Upper lobe of left lung (tissue), 6 donors: ENCODE measurements at regions not wholly inside any gene's neighbourhood (a gene's known extent, or its start where the extent isn't known, plus 50 kb on each side); places are given as distances from the start of the nearest gene placed in this dataset.

Source experiments
- ATAC-seq, 2 donors: fragments of 200-7000 bp; cut with Tn5 transposase; one replicate each; pipeline ENCODE4 v1.9.1; 2022; ENCODE audit warnings: mild to moderate bottlenecking in 2 of 2, moderate library complexity in 2 of 2; ENCODE audit not compliant: low FRiP score in 2 of 2
- DNase-seq, 2 donors: peaks; one replicate each; pipeline ENCODE4 v3.0.0-alpha.2; 2019 to 2020
- H3K27ac ChIP-seq, 4 donors: fragments of 200-600 bp; sonication (generic); one replicate each; pipeline ENCODE4 v1.5.1; 2016 to 2019
- H3K27me3 ChIP-seq, 4 donors: fragments of 200-600 bp; sonication (generic); one replicate each; pipeline ENCODE4 v1.5.1; 2017 to 2019
- H3K36me3 ChIP-seq, 4 donors: fragments of 200-600 bp; sonication (generic); one replicate each; pipeline ENCODE4 v1.5.1; 2016 to 2019
- H3K4me1 ChIP-seq, 4 donors: fragments of 200-600 bp; sonication (generic); one replicate each; pipeline ENCODE4 v1.5.1; 2018 to 2019
- H3K4me3 ChIP-seq, 4 donors: fragments of 200-600 bp; sonication (generic); one replicate each; pipeline ENCODE4 v1.5.1; 2017 to 2019; ENCODE audit warnings: mild to moderate bottlenecking in 2 of 4, moderate library complexity in 1 of 4
- H3K9me3 ChIP-seq, 4 donors: fragments of 200-600 bp; sonication (generic); one replicate each; pipeline ENCODE4 v1.5.1; 2018 to 2019
- EP300 ChIP-seq, 4 donors: sonication (generic); formaldehyde crosslinking; IDR thresholded peaks; one replicate each; pipeline ENCODE4 v1.5.1; 2017; ENCODE audit warnings: antibody characterized with exemption in 4 of 4, control low read depth in 2 of 4
- POLR2A ChIP-seq, 4 donors: fragments of 450-650 bp; IDR thresholded peaks; one replicate each; pipeline ENCODE4 v1.5.1; 2016 to 2017; ENCODE audit warnings: antibody characterized with exemption in 4 of 4, mild to moderate bottlenecking in 2 of 4
- POLR2AphosphoS5 ChIP-seq, 2 donors: sonication (generic); formaldehyde crosslinking; IDR thresholded peaks; one replicate each; pipeline ENCODE4 v1.5.1; 2017; ENCODE audit warnings: antibody characterized with exemption in 2 of 2
- WGBS, 2 donors: methylation state at CpG; one replicate each; pipeline ENCODE4 v1.1.5; 2017 to 2018; 5-methylcytosine and 5-hydroxymethylcytosine counted together
- TF ChIP-seq, protein P1 (sequence below), 6 experiments: fragments of 450-650 bp in 4 of 6; fragments of 200-600 bp in 2 of 6; sonication (generic) in 2 of 6; IDR thresholded peaks; one replicate each; pipeline ENCODE4 v1.5.1; 2016 to 2019; ENCODE audit warnings: antibody characterized with exemption in 6 of 6
- donor health status: DM: no; HTN: no; CAD: no; lungs with moderate emphysema.
- donor health status: DM: no; HTN: yes; CAD: no; lungs with severe emphysema.

GRCh38 chr9:26205261-26205660, 527.0 kb upstream of the TUSC1 start:
- no peaks in the 10 kb centered on the region for H3K27me3 ChIP-seq
- H3K9me3 ChIP-seq, result no peaks in the 10 kb centered on the region
- TF ChIP-seq, protein P1, sequence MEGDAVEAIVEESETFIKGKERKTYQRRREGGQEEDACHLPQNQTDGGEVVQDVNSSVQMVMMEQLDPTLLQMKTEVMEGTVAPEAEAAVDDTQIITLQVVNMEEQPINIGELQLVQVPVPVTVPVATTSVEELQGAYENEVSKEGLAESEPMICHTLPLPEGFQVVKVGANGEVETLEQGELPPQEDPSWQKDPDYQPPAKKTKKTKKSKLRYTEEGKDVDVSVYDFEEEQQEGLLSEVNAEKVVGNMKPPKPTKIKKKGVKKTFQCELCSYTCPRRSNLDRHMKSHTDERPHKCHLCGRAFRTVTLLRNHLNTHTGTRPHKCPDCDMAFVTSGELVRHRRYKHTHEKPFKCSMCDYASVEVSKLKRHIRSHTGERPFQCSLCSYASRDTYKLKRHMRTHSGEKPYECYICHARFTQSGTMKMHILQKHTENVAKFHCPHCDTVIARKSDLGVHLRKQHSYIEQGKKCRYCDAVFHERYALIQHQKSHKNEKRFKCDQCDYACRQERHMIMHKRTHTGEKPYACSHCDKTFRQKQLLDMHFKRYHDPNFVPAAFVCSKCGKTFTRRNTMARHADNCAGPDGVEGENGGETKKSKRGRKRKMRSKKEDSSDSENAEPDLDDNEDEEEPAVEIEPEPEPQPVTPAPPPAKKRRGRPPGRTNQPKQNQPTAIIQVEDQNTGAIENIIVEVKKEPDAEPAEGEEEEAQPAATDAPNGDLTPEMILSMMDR (IDR thresholded peaks at IDR 0.05), result no peak
- TF ChIP-seq EP300 (IDR thresholded peaks at IDR 0.05) (no peak), POLR2A (IDR thresholded peaks at IDR 0.05) (no peak), POLR2AphosphoS5 (IDR thresholded peaks at IDR 0.05) (no peak)
- WGBS, 2 donors, result 84 to 90% methylated on average over 3 of the region's 3 CpGs
- DNase-seq, result no peak
- no peaks in the 10 kb centered on the region for H3K36me3 ChIP-seq
- no peaks in the 10 kb centered on the region for H3K4me1 ChIP-seq
- H3K4me3 ChIP-seq, result no peak overlapping the region
- no peak for ATAC-seq
- H3K27ac ChIP-seq, result no peak overlapping the region

DNA sequence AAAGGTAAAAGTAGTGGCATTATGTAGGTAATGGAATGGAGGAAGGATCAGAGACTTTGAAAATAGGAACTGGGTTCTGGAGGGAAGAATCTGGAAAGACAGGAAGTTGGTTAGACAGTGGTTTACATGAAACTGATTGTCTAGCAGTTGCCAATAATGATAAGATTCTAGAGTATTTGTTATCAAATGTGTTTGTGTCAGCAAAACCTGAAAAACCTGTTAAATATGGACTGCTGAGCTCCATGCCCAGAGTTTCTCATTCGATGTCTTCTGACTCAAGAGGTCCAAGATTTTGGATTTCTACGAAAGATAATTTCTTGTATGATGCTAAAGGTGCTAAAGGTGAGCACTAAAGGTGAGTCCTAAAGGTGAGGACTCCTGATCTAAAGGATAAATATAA, 515.0 kb upstream of the TUSC1 start:
- no peak for ATAC-seq
- DNase-seq, result no peak
- 70 to 86% methylated on average over 2 of the region's 2 CpGs for WGBS, 2 donors
- H3K27ac ChIP-seq, result no peak overlapping the region
- no peaks in the 10 kb centered on the region for H3K36me3 ChIP-seq
- H3K4me3 ChIP-seq, result no peak overlapping the region
- peaks cover 0 to 9% (median 6%) of the 10 kb centered on the region in 4 donors for H3K9me3 ChIP-seq
- no peaks in the 10 kb centered on the region for H3K27me3 ChIP-seq
- TF ChIP-seq POLR2AphosphoS5 (IDR thresholded peaks at IDR 0.05), result no peak
- TF ChIP-seq, protein P1 (IDR thresholded peaks at IDR 0.05), result no peak
- TF ChIP-seq EP300 (IDR thresholded peaks at IDR 0.05), result no peak
- TF ChIP-seq POLR2A (IDR thresholded peaks at IDR 0.05), result no peak
- H3K4me1 ChIP-seq, result no peaks in the 10 kb centered on the region

DNA sequence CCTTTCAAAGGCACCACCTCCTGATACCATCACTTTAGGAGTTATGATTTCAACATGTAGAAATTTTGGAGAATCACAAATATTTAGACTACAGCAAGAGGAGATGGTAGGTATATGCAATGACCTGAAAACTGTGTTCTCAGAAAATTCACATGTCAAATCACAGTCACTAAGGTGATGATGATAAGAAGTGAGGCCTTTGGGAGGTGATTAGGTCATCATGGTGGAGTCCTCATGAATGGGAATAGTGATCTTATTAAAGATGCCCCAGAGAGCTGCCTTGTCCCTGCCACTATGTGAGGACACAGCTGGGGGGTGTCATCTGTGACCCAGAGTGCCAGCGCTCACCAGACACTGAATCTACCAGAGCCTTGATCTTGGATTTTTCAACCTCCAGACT, 513.5 kb upstream of the TUSC1 start:
- H3K27me3 ChIP-seq, result no peaks in the 10 kb centered on the region
- TF ChIP-seq POLR2AphosphoS5 (IDR thresholded peaks at IDR 0.05), result no peak
- no peak for TF ChIP-seq POLR2A (IDR thresholded peaks at IDR 0.05)
- TF ChIP-seq EP300 (IDR thresholded peaks at IDR 0.05), result no peak
- TF ChIP-seq, protein P1 (IDR thresholded peaks at IDR 0.05), result no peak
- no peaks in the 10 kb centered on the region for H3K4me1 ChIP-seq
- H3K36me3 ChIP-seq, result no peaks in the 10 kb centered on the region
- H3K9me3 ChIP-seq, result peaks cover 0 to 12% (median 6%) of the 10 kb centered on the region in 4 donors
- ATAC-seq (no peak), DNase-seq (no peak)
- WGBS, 2 donors, result 4 to 100% methylated on average over 1 of the region's 1 CpG
- H3K4me3 ChIP-seq, result no peak overlapping the region
- no peak overlapping the region for H3K27ac ChIP-seq

DNA sequence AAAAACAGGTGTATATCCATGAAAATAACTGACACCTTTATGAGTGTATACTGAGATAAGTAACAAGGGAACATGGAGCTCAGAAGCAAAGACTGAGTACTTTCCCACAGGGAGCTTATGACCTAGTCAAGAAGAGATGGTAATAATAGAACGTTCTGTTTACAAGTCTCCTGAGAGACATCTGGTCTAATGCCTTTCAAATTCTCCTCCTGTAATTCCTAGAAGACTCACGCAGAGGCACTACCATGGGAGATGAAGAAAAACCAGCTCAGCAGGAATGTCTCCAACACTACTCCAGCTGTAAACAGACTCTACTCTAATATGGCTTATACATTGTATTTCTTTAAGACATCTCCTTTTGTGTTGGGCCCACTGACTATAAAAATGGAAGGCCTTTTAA, 503.6 kb upstream of the TUSC1 start:
- no peaks in the 10 kb centered on the region for H3K9me3 ChIP-seq
- TF ChIP-seq POLR2AphosphoS5 (IDR thresholded peaks at IDR 0.05) (no peak), POLR2A (IDR thresholded peaks at IDR 0.05) (no peak)
- TF ChIP-seq, protein P1 (IDR thresholded peaks at IDR 0.05), result no peak
- H3K4me3 ChIP-seq, result no peak overlapping the region
- H3K36me3 ChIP-seq, result no peaks in the 10 kb centered on the region
- ATAC-seq (no peak), DNase-seq (no peak)
- H3K27ac ChIP-seq, result no peak overlapping the region
- 61 to 70% methylated on average over 2 of the region's 2 CpGs for WGBS, 2 donors
- no peaks in the 10 kb centered on the region for H3K4me1 ChIP-seq
- no peaks in the 10 kb centered on the region for H3K27me3 ChIP-seq

- no peak overlapping the region for H3K27ac ChIP-seq
- ATAC-seq (no peak), DNase-seq (no peak)
- no peaks in the 10 kb centered on the region for H3K9me3 ChIP-seq
- TF ChIP-seq, protein P1 (IDR thresholded peaks at IDR 0.05), result no peak
- TF ChIP-seq EP300 (IDR thresholded peaks at IDR 0.05) (no peak), POLR2A (IDR thresholded peaks at IDR 0.05) (no peak), POLR2AphosphoS5 (IDR thresholded peaks at IDR 0.05) (no peak)
- H3K27me3 ChIP-seq, result no peaks in the 10 kb centered on the region
- H3K4me1 ChIP-seq, result no peaks in the 10 kb centered on the region
- WGBS, 2 donors, result 83 to 86% methylated on average over 1 of the region's 1 CpG
- H3K4me3 ChIP-seq, result no peak overlapping the region
- H3K36me3 ChIP-seq, result no peaks in the 10 kb centered on the region
These were observed 498.4 kb upstream of the TUSC1 start for GRCh38 chr9:26176628-26177027.
